GM19438 (cell line): ENCODE measurements at regions not wholly inside any gene's neighbourhood (a gene's known extent, or its start where the extent isn't known, plus 50 kb on each side); places are given as distances from the start of the nearest gene placed in this dataset.
A peak's percentile ranks its signal among the peaks of the same experiment; 100 is the strongest.
"Not testable (repeated sequence)": the region's sequence is repeated elsewhere in the genome, so short reads cannot be mapped to it uniquely, and the experiment has no call there.

ENCODE experiments used
- ATAC-seq: cut with Tn5 transposase; IDR thresholded peaks from one replicate; pipeline ENCODE4 v1.9.1; 2021; ENCODE audit warnings: low read depth; ENCODE audit not compliant: unreplicated experiment

DNA sequence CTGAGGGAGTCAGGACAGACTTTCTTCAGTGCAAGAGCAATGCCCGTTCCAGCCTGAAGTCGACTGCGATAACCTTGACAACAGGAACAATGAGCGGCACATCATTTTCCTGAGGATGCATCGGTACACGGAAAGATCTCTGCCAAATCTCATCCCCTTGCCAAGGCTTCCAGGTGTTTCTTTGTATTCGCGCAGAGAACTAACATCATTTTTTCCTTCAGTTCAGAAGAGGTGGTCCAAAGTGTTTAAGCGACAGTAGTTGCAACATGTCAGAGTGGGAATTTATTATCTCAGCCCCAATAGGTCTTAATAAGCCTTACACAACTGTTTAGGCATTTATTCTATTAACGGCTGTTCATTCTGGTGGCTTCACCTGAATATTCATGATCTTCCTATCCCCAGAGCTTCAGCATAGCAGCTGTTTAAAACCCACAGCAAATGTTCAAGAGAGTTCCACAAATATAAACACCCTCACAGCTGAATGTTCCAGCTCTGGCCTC is 129.7 kb upstream of the NFIA start:
- ATAC-seq: no peak

- ATAC-seq: no peak
Measured at GRCh38 chr1:60950224-60951063, 131.9 kb upstream of the NFIA start.

DNA sequence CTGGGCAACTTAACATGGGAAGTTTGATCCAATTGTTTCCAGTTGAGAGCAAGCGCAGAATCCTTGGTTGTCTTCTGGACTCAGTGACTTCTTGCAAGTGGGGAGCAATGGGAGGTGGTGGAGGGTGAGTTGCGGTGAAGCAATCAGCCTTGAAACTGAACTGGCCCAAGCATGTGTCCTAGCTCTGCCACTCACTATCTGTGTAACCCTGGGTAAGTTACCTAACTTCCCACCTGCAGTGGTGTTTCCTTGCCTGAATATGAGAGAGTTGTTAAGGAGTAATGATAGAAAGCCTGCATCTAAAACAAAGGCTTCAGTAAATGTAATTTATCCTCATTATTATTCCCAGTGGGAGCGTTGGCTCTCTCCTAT is 132.5 kb upstream of the NFIA start:
- ATAC-seq: no peak

DNA sequence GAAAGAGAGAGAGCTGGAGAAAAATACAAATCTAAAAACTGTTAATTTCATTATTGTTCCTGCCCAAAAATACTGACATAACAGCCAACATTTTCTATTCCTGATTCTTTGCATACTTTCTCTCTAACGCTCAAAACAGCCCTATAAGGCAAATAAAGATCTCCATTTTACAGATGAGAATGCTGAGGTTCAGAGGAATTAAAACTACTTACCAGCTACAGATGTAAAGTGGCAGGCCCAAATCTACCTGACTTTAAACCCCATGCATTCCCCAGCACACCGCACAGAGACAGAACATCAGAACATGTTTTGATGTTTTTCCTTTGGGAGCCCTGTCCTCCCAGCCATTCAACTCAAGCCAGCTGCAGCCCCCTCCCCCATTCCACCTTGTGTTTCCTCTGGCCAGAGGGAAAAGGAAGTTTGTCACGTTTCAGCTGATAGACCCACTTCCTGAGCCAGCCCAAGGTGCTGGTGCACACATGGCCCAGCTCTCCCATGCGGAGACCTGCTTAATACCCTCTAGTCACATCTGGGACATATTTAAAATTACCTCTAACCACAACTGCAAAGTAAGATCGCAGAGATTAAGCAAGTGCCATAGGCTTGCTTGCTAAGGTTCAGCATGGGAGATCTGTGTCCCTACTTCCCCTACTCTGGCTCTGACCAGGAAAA is 133.1 kb upstream of the NFIA start:
- no peak for ATAC-seq

DNA sequence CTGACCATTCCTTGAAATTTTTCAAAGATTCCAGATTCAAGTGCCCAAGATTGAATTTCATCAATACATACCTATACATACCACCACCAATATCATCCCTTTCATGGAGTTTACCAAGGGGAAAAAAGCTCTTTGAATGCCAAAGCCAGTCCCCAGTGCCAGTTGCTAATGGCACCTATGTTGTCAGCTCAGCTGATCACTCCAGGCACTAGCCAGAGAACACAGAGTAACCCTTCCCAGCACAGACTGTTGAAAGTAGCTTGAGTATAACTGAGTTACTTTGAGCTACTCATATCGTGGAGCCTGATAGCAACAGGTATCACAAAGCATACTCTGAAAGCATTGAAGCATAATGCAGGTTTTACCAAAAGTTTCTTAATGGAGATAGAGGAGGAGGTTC is 133.9 kb upstream of the NFIA start:
- no peak for ATAC-seq

- ATAC-seq: no peak
Measured at GRCh38 chr1:60947367-60947766, 135.0 kb upstream of the NFIA start.

DNA sequence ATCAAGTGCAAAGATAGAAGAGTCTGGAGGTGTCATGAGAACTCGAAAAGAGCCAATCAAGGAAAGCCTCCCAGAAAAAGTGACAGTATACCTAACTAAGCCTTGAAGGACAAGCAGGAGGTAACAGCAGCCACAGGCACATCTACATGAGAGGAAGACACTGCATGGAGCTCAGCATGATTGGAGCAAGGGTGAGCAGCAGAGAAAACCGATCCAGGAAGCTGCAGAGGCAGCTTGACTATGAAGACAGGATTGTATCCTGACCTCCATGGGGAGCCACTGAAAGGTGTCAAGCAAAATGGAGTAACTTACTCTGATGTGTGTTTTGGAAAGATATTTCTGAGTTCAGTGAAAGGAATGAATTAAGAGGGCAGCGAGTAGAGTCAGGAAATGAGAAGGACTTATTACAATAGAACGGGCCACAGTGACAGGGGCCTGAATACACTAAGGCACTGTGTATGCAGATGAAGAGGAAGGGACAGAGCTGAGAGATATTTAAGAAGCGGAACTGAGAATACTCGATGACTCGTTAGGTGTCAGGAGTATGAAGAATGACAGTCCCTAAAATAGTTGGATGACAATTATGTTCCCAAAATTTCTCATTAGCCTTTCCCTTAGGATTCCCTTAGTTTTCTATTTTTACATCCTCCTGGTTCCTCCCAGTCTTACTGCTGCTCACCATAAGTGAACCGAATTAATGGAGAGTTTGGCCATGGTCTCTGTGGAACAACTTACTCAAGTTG is 139.3 kb upstream of the NFIA start:
- ATAC-seq: peak; percentile 62

DNA sequence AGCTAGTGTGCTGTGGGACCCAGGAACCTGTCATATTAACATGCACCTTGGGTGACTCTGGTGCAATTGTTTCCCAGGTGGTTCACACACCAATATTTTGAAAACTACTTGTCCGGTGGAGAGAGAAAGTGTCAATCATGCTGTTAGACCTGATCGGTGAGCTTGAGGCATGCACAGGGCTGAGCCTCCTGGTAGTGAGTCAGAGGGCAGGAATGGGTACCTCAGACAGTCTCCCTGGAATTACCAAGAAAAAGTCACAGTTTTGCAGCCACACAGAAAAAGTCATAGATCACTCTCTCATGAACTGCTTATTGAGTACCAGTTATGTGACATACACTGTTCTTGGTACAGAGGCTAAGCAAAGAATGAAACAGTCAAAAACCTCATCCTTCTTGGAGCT is 140.1 kb upstream of the NFIA start:
- ATAC-seq: no peak

GRCh38 chr1:60940685-60941084 is 141.7 kb upstream of the NFIA start:
- ATAC-seq: not testable (repeated sequence)

GRCh38 chr1:60937720-60938119 is 144.6 kb upstream of the NFIA start:
- ATAC-seq: no peak

DNA sequence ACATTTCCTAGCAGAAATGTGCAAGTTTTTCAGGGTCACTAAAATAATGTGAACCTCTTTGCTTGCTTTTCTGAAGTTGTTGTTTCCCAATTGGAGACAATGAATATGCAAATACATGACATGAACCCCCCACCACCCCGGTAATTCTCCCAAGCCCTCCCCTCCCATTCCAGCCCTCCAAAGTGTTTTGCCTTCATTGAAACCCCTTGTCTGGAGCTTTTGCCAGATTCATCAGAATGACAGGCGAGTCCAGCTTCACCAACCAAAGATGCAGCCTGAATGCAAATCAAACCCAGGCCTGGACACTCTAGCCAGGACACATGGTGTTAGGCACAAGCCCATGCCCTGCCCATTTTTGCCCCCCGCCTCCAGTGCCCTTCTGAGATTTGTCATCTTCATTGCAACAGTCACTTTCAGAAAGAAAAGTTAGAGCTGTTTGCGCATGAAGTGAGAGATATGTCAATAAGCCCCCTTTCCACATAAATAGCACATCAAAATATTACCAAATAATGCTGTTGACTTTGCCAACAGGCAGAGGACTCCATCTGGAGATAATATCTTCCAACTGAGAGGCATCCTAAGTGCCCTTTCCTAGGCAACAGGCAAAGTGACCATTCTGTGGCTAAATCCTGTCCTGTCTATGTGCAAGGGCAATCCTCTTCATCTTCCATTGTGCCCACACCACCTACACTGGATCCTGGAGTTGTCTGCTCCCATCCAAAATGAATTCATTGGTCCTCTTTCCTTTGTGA is 145.6 kb upstream of the NFIA start:
- no peak for ATAC-seq

GRCh38 chr1:60936163-60936562 is 146.2 kb upstream of the NFIA start:
- ATAC-seq: no peak

- no peak for ATAC-seq
Measured at GRCh38 chr1:60935599-60936110, 146.7 kb upstream of the NFIA start.

DNA sequence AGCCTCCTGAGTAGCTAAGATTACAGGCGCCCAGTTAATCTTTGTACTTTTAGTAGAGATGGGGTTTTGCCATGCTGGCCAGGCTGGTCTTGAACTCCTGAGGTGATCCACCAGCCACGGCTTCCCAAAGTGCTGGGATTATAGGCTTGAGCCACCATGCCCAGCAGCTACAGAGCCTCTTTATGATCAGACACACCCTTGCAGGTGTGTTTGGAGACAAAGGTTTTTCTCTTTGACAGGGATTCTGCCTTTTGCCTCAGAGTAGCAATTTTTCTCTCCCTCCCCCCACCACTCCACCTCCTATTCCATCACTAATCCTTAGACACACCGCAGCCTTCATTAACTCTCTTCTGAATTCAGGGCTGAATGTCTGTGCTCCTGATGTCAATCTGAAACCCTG is 152.2 kb upstream of the NFIA start:
- ATAC-seq: no peak

GRCh38 chr1:60924964-60925798 is 157.2 kb upstream of the NFIA start:
- no peak for ATAC-seq

GRCh38 chr1:60924165-60924564 is 158.2 kb upstream of the NFIA start:
- no peak for ATAC-seq

- ATAC-seq: no peak
Measured at GRCh38 chr1:60923389-60924087, 158.8 kb upstream of the NFIA start.

DNA sequence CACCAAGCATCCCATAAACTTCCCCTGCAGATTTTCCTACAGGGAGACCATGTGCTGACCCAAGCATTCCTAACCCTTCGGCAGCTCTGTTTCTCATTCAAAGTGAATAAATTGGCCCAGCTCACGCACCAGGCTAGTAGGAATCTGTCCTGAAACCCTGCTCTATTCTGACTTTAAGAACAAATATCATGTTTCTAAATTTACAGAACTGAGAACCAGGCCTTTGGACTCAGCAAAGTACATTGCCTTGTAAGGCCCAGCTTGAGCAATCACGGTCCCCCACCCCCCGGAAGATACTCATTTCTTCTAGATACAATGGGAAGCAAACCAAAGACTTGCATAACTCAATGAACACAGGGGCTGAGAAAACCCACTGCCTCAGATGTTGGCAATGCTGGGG is 160.1 kb upstream of the NFIA start:
- ATAC-seq: no peak

DNA sequence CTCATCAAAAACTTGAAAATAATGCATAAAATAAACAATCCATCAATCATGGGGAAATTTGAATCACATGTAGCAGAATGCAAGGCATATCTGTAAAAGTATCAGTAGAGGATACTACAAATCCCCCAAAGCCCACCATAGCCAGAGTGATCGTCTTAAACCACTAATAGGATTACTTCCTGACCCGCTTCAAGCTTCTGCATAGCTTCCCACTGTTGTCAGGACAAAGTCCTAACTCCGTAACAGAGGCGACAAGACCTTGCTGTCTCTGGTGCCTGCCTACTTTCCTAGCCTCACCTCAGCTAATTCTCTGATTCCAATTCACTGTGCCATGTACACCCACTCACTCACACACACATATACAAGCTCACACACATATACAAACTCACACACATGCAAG is 161.2 kb upstream of the NFIA start:
- no peak for ATAC-seq
